Activated effector memory CD4-positive, alpha-beta T cell treated with anti-CD3 and anti-CD28 coated beads, Interleukin-2, amount 50 U/mL, for 16 hours (primary cell): ENCODE measurements at regions not wholly inside any gene's neighbourhood (a gene's known extent, or its start where the extent isn't known, plus 50 kb on each side); places are given as distances from the start of the nearest gene placed in this dataset.

Experiments used
- DNase-seq: peaks from one replicate; pipeline ENCODE4 v3.0.0-alpha.2; 2020

DNA sequence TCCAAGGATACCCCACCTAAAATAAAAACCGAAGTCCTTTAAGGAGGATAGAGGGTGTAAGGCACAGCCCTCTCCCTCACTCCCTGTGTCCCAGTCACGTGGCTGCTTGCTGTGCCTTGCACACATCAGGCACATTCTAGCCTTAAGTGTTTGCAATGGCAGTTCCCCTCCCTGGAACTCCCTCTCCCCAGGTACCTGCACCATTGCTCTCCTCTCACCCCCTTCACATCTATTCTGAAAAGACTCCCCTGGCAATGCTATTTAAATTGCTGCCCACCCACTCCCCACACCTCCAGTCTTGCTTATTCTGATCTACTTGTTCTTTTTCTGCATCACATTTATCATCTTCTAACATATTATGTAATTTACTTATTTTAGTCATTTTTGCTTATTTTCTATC is 91.6 kb upstream of the LNX1 start:
- no peak for DNase-seq

DNA sequence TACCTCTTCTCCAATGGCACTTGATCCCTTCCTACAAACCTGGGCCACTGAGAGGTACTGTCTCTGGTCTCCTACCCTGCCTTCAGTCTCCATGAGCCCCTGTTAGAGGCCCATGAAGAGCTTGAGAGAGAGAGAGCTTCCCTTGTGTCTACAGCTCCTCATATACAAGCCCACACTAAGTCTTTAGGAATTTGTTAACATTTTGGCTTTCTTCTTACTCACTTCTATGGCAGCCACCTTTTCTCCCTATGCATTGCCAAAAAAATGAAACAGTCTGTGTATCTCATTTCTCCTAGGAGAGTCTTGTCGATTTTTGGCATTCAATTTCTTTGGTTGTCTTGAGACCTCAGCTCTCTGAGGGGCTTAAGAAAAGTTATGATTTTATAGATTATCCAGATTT is 90.9 kb upstream of the LNX1 start:
- DNase-seq: no peak

DNA sequence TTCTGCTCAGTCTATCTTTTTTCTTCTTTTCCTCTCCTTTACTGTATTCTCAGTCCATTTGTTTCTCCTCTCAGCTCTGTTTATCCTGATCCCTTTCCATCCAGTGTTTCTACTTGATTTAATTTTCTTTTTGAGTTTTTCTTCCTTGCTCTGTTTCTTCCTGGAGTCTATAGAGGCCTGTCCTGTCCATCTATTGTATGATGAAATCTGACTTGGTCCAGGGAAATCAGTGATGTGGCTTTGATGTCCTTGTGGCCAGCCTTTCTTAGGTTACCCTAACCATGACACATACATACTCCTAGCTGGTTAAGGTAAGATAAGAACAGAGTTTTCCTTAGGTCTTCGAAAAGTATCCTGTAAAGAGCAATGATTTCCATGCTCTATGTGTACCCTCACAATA is 89.3 kb upstream of the LNX1 start:
- no peak for DNase-seq

DNA sequence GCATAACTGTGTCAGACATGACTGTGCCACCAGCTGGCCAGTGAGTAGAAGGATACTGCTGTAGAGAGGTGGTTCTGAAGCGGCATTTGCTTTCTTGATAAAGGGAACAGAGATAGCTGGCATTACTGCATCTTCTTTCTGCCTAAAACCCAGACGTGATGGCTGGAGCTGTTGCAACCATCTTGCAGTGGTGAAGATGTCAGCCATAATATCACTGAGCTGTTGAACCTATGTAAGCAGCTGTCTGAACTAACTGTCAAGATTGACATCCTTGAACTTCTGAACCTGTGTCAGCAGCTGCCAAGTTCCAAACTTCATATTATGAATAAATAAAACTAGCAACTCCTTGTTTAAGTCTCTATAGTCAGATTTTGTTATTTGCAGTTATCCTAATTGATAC is 88.9 kb upstream of the LNX1 start:
- no peak for DNase-seq

DNA sequence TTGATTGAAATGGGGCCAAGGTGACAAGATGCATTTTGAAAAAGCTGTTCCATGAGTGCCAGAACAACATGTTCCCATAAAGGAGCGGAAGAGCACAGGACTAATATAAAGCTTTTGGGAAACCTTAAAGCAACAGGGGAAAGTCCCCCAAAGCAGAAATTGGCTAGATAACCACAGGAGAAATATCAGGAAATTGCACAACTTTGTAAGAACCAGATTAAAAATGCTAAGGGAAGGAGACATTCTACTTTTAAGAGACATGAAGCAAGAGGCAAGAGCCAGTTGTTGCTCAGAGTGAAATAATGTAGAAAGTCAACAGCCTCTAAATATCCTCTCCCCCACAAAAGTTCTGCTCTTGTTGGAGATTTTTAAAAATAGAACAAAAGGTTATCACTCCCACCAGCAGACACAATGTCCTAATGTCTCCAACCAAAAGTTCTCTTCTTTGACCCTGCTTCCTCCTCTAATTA is 85.2 kb upstream of the LNX1 start:
- DNase-seq: no peak

DNA sequence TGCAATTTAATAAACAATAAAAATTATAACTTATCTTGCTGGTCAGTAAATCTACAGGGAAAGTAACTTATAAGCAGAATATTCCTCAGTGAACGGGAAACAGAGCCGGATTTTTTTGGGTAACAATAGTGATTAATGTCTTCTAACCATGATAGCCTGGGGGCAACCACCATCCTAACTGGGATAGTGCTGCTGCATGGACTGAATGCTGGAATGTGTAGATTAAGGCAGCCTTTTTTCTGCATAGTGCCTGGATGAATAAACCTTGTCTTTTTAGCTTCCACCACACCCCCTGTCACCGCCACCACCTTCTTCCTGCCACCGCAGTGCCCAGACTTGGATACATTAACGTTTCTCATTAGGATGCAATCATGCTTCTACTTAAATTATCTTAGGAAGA is 83.6 kb upstream of the LNX1 start:
- DNase-seq: no peak

DNA sequence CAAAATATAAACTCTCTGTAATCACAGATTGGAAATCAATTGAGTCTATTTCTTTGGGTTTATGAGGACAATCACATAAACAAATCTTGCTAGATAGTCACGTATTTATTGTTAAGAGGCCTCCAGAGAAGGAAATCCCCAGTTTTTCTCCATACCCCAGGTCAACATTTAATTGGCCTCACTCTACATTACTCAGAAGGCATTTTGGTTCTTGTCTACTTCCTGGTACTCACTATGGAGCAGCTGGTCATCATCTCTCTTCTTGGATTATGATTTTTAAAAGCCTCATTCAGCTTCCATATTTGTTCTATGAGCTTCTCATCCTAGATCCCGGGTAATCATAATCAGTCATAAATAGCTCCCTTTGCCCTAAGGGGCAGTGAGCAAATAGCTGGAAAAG is 81.6 kb upstream of the LNX1 start:
- DNase-seq: no peak

DNA sequence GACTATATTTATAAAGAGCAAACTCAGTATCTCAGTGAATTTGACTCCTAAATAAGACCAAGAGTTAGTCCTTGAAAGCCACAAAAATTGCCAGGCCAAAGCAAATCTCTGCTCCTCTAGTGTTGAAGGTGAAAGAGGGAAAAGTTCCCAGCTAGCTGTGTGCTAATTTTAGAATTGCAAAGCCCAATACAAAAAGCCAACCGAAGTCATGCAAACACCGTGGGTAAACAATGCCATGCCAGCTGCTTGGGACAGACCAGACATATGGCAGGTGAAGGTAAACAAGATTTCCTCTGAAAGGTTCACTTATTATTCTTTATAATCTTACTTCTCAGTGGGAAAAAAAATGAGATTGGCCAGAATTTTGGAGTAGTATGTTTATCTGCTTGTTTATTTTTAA is 80.5 kb upstream of the LNX1 start:
- DNase-seq: no peak

DNA sequence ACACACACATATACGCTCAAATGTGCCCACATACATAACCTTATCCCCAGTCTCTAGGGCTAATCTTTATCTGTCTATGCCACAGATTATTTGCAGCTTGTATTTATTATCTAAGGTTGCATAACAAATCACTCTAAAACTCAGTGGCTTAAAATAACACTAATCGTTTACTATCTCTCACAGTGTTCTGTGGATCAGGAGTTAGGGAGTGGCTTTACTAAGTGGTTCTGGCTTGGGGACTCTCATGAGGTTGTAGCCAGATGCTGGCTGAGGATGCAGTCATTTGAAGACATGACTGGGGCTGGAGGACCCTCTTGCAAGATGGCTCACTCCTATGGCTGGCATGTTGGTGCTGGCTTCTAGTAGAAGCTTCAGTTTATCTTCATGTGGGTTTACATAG is 68.5 kb upstream of the LNX1 start:
- no peak for DNase-seq

DNA sequence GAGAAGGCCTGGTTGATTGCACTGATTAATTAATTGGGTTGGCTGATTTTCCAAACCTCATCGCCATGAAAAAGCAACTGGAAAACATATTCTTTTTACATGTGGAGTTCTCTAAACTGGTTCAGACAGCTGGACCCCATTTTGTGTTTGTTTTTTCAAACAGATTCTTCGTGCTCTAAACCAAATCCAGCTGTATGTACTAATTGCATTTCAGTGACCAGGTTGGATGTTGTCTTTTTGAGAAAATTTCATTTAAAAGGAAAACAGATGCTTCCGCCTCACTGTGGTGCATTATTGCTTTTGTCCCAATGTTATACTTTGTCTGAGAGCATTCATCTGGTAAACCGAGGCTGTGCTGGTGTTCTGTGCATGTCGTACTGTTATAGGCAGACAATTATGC is 67.8 kb upstream of the LNX1 start:
- DNase-seq: no peak

DNA sequence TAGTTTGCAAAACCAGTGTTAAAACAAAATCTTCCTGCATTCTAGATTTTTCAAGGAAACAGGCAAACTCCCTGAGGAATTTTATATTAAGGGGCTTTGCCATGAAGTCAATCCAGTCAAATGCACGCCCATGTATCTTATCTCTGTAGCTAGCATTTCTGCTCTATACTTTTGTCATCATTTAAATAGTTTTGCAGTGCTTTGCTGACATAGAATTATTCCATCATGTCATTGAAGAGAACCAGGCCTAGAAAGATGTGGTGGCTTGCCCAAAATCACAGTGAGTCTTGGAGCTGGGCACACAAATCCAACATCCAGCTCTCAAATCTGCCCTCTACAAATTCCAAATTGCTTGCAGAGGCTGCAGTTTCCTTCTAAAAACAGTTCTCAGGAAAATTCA is 66.7 kb upstream of the LNX1 start:
- DNase-seq: no peak

DNA sequence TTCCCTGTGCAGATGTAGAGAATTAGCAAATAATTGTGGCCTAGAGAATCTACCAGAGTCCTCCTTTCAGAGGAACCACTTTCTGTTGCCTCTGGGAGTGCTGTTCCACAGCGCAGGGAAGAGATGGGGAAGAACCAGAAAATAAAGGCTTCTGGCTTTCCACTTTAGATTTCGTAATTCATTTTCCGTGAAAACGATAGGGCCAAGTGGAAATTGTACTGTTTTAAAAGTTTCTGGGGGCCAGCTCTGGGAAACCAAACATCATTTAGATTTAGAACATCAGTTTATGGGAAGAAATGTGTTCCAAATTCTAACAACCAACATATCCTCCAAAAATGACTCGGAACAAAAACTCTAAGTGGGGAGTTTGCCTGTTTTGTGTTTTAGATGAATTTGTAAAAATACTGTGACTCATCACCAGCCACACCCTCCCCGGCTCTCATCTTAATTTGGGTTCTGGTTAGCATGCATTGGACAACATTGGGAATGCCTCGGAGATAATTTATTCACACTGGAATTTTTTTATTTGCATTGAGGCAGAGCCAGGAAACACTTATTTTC is 65.2 kb upstream of the LNX1 start:
- no peak for DNase-seq

DNA sequence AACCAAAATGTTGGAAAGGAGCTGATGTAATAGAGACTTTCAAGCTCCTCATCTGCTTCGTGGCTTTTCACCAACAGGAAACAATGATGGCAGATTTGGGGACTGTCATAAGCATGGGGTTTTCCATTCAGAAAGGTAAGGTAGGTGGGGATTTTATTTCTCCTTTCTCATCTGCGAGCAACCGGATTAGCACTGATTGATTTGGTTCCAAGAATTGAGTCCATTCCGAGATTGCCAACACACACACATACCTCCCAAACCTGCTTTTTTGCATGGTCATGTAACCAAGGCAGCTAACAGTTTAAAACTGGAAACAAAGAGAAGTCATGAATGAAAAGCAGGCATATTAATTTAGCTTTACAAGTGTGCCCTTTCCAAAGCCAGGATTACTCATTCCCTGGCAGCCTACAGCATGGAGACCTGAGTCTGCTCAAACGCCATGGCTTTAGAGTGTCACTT is 63.0 kb upstream of the LNX1 start:
- DNase-seq: no peak

DNA sequence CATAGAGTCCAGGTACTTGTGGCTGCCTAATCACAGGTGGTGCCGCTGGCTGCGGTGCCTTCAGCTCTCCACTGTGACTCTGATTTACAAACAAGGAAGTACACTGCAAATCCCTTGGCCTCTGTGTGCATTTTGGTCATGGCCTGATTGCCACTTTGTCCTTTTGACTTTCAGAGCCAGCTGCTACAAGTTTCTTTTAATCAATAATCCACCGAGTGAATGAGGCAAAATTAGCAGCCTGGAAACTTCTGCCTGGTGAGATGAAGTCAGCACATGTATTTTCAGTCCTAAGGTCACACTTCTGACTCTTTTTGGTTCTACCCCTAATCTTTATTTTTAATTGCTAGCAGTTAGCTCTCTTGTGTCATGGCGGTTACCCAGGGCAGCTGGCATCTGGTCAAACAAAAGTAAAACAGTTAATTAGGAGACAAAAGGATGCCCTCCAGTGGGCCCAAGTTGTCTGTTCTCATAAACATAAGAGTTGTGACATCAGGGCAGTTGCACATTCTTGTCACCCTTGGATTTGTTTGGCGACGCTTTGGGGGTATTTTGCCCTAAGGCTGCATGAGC is 62.3 kb upstream of the LNX1 start:
- no peak for DNase-seq

DNA sequence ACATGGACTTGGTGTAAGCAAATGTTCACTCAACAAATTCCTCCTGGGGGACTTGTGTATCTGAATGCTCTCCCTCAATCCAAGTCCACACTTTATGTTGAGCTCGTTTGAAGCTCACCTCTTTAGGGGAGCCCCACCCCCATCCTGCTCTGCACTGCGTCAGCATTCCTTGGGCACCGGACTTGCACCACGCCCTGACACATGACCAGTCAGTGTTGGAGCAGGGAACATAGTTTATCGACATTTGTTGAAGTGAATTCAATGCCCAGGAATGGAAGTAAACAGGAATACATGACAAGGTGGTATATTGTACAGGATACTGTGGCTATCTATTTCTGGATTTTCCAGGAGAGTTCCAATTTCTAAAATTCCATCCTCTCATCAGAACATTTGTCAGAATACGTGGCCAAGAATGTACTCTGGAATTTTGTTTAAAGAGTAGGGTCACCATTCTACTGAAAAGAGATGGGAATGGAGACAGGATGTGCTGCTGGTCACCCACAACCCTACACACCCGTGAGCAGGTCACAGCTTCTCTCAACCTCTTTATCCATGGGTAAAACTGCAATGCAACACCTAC is 60.0 kb upstream of the LNX1 start:
- no peak for DNase-seq

DNA sequence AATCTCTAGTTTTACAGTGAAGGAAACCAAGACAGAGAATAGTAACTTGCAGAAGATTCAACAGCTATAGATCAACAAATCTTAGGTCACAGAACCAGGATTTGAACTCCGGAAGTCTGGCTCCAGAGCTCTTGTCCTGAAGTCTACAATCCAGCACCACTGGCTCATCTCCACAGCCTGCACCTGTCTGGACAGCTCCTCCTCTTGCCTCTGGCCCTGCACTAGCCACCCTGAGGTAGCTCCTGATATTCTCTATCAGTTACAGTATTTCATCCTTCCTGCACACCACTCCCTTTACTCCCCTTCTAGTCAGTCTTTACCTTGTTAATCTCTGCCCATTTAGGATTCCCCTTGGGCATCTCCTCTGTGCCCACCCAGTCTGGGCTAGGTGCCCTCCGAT is 58.1 kb upstream of the LNX1 start:
- DNase-seq: no peak

DNA sequence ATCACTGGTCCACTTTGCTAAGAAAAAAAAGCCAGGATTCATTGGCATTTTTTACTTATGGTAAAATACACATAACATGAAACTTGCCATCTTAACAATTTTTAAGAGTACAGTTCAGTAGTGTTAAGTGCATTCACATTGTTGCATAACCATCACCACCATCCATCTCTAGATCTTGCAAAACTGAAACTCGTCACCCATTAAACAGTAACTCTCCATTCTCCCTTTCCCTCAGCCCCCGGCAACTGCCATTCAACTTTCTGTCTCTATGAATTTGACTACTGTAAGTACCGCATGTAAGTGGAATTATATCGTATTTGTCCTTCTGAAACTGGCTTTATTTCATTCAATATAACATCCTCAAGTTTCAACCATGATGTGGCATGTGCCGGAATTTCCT is 56.3 kb upstream of the LNX1 start:
- DNase-seq: no peak

DNA sequence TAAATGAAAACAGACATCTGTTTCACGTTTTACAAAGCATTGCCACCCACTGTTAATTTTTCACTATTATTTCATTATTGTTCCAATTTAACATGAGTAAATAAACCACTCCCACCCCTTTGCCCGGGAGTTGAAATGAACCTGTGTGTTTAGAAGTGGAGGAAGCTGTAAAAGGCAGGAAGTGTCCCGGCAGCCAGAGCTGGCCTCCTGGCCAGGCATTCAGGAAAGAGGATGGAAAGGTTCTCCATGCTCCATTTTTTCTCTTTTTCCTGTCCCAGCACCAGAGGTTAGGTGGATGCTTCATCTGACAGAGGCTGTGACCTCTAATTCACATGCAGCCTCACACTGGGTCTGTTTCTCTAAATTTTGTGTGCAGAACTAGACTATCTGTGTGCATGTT is 55.5 kb upstream of the LNX1 start:
- DNase-seq: no peak

DNA sequence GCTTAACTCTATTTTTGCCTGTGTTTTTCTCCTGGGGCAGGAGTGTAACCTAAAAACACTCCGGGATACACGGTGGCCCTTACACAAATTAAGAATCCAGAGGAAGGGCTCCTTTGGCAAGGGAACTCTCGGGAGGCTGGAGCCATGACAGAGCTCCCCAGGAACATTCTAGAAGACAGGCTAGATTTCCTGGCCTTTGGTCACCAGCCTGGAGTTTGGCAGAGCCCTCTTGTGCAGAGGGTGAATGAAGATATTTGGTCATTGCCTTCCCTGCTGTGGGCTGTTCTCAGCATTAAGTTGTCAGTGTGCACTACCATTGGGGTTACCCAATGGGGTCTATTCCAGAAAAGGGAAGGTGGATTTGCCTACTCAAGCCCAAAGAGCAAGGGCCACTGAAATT is 53.8 kb upstream of the LNX1 start:
- no peak for DNase-seq

DNA sequence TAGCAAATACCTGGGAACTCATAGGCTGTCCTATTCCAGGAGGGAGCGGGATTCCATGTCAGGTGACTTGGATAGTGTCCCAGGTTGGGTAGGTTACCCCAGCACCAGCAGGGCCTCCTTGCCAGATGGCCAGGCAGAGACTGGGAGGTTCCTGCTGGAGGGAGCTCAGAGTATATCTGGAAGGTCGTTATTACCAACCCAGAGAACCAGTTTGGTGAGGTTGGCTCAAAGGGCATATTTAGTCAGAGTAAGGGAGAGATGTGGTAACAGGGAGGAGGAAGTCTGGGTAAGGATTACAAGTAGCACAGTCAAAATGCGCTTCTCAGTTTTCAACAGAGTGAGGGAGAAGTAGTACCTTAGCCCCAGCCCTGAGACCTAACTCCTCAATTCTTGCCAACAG is 53.3 kb upstream of the LNX1 start:
- no peak for DNase-seq
